ENCODE measurements at regions not wholly inside any gene's neighbourhood (a gene's known extent, or its start where the extent isn't known, plus 50 kb on each side); places are given as distances from the start of the nearest gene placed in this dataset.

DNA sequence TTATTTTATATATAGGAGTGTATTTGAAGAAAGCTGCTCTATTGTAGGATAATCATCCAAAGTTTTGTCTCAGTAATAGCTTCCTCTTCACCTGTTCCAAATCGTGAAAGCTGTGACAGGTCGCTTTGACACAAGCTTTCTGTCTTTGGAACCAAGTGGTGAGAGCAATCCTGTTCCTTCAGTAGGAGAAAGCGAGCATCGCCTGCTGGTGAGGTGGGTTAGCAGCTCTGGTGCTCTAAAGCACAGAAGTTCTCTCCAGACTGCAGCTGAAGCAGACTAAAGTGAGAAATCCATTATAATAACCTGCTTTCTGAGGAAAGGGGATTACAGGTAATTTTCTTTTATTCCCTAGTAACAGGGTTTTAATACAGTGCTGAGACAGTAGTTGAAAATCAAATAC lies 803.8 kb downstream of the ADGRL2 start:
- DNase-seq, result no peak
- WGBS, 2 donors, result 54 to 69% methylated on average over 4 of the region's 4 CpGs
- Histone ChIP-seq H3K27ac (no peak overlapping the region), H3K4me3 (no peak overlapping the region), H3K9me3 (no peaks in the 10 kb centered on the region), H3K27me3 (no peaks in the 10 kb centered on the region), H3K36me3 (no peaks in the 10 kb centered on the region), H3K4me1 (no peaks in the 10 kb centered on the region)
- intact Hi-C loops (cut with DNase I), result no loop called here
- TF ChIP-seq POLR2A (IDR thresholded peaks at IDR 0.05) (no peak), EP300 (IDR thresholded peaks at IDR 0.05) (no peak), POLR2AphosphoS5 (IDR thresholded peaks at IDR 0.05) (no peak)
- TF ChIP-seq, protein P1, sequence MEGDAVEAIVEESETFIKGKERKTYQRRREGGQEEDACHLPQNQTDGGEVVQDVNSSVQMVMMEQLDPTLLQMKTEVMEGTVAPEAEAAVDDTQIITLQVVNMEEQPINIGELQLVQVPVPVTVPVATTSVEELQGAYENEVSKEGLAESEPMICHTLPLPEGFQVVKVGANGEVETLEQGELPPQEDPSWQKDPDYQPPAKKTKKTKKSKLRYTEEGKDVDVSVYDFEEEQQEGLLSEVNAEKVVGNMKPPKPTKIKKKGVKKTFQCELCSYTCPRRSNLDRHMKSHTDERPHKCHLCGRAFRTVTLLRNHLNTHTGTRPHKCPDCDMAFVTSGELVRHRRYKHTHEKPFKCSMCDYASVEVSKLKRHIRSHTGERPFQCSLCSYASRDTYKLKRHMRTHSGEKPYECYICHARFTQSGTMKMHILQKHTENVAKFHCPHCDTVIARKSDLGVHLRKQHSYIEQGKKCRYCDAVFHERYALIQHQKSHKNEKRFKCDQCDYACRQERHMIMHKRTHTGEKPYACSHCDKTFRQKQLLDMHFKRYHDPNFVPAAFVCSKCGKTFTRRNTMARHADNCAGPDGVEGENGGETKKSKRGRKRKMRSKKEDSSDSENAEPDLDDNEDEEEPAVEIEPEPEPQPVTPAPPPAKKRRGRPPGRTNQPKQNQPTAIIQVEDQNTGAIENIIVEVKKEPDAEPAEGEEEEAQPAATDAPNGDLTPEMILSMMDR (IDR thresholded peaks at IDR 0.05), result no peak

DNA sequence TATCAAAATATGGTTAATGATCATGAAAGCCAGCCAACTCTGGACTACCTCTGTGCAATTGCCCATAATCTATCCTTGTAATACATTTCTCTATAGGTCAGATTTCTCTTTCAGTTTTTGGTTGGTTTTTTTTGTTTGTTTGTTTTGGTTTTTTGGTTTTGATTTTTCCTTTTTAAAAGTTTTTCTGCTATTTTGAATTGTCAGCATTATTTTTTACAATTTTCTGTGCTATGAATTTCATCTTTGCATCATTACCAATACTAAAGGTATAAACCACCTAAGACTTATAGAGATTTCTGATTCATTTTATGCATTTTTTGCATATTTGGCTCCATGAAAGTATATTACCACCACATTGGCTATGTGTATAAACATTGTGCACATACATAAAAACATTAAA lies 799.6 kb downstream of the ADGRL2 start:
- H3K36me3 ChIP-seq, result no peaks in the 10 kb centered on the region
- intact Hi-C loops (cut with DNase I), result no loop called here
- TF ChIP-seq POLR2A (IDR thresholded peaks at IDR 0.05) (no peak), EP300 (IDR thresholded peaks at IDR 0.05) (no peak), POLR2AphosphoS5 (IDR thresholded peaks at IDR 0.05) (no peak)
- TF ChIP-seq, protein P1 (IDR thresholded peaks at IDR 0.05), result no peak

DNA sequence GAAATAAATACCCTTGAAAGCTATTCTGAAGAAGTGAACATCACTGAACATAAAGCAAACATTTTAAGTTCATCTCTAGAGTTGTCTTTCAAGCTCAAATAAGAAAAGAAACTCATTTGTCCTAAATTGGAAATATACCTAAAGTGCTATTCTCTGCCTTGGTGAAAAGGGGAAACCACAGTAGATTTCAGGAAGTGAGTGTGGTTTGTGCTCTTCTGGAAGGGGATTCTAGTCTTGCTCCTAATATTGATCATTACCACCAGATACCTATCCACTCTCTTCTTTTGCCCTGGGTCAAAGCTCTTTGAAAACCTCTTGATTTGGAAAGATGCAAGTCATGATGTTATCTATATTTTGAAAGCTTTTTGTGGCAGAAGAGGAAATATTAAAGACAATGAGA lies 798.1 kb downstream of the ADGRL2 start:
- H3K36me3 ChIP-seq, result no peaks in the 10 kb centered on the region
- TF ChIP-seq EP300 (IDR thresholded peaks at IDR 0.05) (no peak), POLR2A (IDR thresholded peaks at IDR 0.05) (no peak), POLR2AphosphoS5 (IDR thresholded peaks at IDR 0.05) (no peak)
- TF ChIP-seq, protein P1 (IDR thresholded peaks at IDR 0.05), result no peak
- no peaks in the 10 kb centered on the region for H3K9me3 ChIP-seq
- H3K27ac ChIP-seq, result no peak overlapping the region
- no peak overlapping the region for H3K4me3 ChIP-seq
- no peaks in the 10 kb centered on the region for H3K4me1 ChIP-seq
- H3K27me3 ChIP-seq, result no peaks in the 10 kb centered on the region
- DNase-seq, result no peak
- intact Hi-C loops (cut with DNase I), result no loop called here

More for the DNA sequence above, 799.6 kb downstream of the ADGRL2 start:
- Histone ChIP-seq H3K27ac (no peak overlapping the region), H3K9me3 (no peaks in the 10 kb centered on the region), H3K27me3 (no peaks in the 10 kb centered on the region), H3K4me3 (no peak overlapping the region), H3K4me1 (no peaks in the 10 kb centered on the region)
- no peak for DNase-seq

DNA sequence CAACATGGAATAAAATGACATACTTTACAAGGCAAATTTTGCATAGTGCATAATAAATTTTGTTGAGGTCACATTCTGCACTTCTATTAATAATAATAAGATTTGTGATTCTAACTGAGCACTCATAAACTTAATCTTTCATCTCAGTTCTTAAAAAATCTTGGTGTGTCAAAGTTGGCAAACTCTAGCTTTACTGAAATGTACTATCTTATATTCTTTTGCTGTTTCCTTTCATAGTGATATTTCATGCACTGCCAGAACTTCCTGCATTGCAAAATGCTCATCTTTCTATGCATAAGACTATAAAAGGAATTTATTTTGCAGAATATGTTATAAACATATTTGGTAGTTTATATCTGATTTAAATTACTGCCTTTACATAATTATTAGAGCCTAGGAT lies 797.6 kb downstream of the ADGRL2 start:
- Histone ChIP-seq H3K9me3 (no peaks in the 10 kb centered on the region), H3K4me3 (no peak overlapping the region), H3K27ac (no peak overlapping the region), H3K4me1 (no peaks in the 10 kb centered on the region), H3K36me3 (no peaks in the 10 kb centered on the region), H3K27me3 (no peaks in the 10 kb centered on the region)
- DNase-seq, result no peak
- intact Hi-C loops (cut with DNase I), result no loop called here
- TF ChIP-seq, protein P1 (IDR thresholded peaks at IDR 0.05), result no peak
- TF ChIP-seq POLR2AphosphoS5 (IDR thresholded peaks at IDR 0.05) (no peak), EP300 (IDR thresholded peaks at IDR 0.05) (no peak), POLR2A (IDR thresholded peaks at IDR 0.05) (no peak)

DNA sequence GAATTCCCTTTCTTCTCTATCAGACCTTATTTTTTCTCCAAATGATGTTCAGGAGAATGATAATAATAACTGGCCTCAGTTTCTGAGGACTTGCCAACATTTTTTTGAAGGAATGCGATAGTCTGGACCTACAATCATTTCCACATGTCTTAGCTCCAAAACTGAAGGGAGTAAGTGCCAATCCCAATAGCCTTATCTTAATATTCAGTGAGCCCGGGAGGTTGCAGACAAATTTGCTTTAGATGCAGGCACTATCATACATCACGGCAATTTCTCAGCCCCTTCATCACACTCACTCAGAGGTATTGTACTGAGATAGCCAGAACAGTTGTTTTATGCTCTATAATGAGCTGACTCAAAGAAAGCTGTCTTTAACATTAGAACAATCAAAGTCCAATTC lies 796.9 kb downstream of the ADGRL2 start:
- 83 to 84% methylated on average over 3 of the region's 3 CpGs for WGBS, 2 donors
- no peak for TF ChIP-seq EP300 (IDR thresholded peaks at IDR 0.05)
- TF ChIP-seq, protein P1 (IDR thresholded peaks at IDR 0.05), result no peak
- no peak for TF ChIP-seq POLR2A (IDR thresholded peaks at IDR 0.05)
- no peak for TF ChIP-seq POLR2AphosphoS5 (IDR thresholded peaks at IDR 0.05)

More for the DNA sequence above, 796.9 kb downstream of the ADGRL2 start:
- intact Hi-C loops (cut with DNase I), result no loop called here
- Histone ChIP-seq H3K4me3 (no peak overlapping the region), H3K9me3 (no peaks in the 10 kb centered on the region), H3K4me1 (no peaks in the 10 kb centered on the region), H3K36me3 (no peaks in the 10 kb centered on the region), H3K27me3 (no peaks in the 10 kb centered on the region), H3K27ac (no peak overlapping the region)
- DNase-seq, result no peak
